ENCODE measurements at regions not wholly inside any gene's neighbourhood (a gene's known extent, or its start where the extent isn't known, plus 50 kb on each side); places are given as distances from the start of the nearest gene placed in this dataset.

- intact Hi-C loops (cut with micrococcal nuclease): no loop called here
- Mint-ChIP-seq H3K9me3 (no peaks in the 10 kb centered on the region), H3K27ac (no peak overlapping the region), H3K36me3 (ENCODE audit: low read depth) (no peaks in the 10 kb centered on the region), H3K4me3 (no peak overlapping the region), H3K4me1 (ENCODE audit: low read depth) (no peaks in the 10 kb centered on the region), H3K27me3 (no peaks in the 10 kb centered on the region)
These were observed 261.4 kb downstream of the MEIS1 start for GRCh38 chr2:66696374-66696773.

GRCh38 chr2:66696886-66697285 lies 262.0 kb downstream of the MEIS1 start:
- Mint-ChIP-seq H3K27ac (no peak overlapping the region), H3K4me3 (no peak overlapping the region), H3K9me3 (no peaks in the 10 kb centered on the region), H3K4me1 (ENCODE audit: low read depth) (no peaks in the 10 kb centered on the region), H3K27me3 (no peaks in the 10 kb centered on the region), H3K36me3 (ENCODE audit: low read depth) (no peaks in the 10 kb centered on the region)
- intact Hi-C loops (cut with micrococcal nuclease): no loop called here

- Mint-ChIP-seq H3K36me3 (ENCODE audit: low read depth) (no peaks in the 10 kb centered on the region), H3K4me3 (no peak overlapping the region), H3K9me3 (no peaks in the 10 kb centered on the region), H3K4me1 (ENCODE audit: low read depth) (no peaks in the 10 kb centered on the region), H3K27ac (no peak overlapping the region), H3K27me3 (no peaks in the 10 kb centered on the region)
- intact Hi-C loops (cut with micrococcal nuclease): no loop called here
These were observed 262.4 kb downstream of the MEIS1 start for GRCh38 chr2:66697366-66697765.

GRCh38 chr2:66698091-66698490 lies 263.2 kb downstream of the MEIS1 start:
- H3K4me1 Mint-ChIP-seq (ENCODE audit: low read depth): no peaks in the 10 kb centered on the region
- no peak overlapping the region for H3K27ac Mint-ChIP-seq
- no peaks in the 10 kb centered on the region for H3K9me3 Mint-ChIP-seq
- intact Hi-C loops (cut with micrococcal nuclease): no loop called here
- H3K4me3 Mint-ChIP-seq: no peak overlapping the region
- no peaks in the 10 kb centered on the region for H3K27me3 Mint-ChIP-seq
- no peaks in the 10 kb centered on the region for H3K36me3 Mint-ChIP-seq (ENCODE audit: low read depth)

- no peaks in the 10 kb centered on the region for H3K4me1 Mint-ChIP-seq (ENCODE audit: low read depth)
- H3K4me3 Mint-ChIP-seq: no peak overlapping the region
- no peak overlapping the region for H3K27ac Mint-ChIP-seq
- no peaks in the 10 kb centered on the region for H3K36me3 Mint-ChIP-seq (ENCODE audit: low read depth)
- H3K9me3 Mint-ChIP-seq: no peaks in the 10 kb centered on the region
- intact Hi-C loops (cut with micrococcal nuclease): no loop called here
- no peaks in the 10 kb centered on the region for H3K27me3 Mint-ChIP-seq
These were observed 263.8 kb downstream of the MEIS1 start for GRCh38 chr2:66698576-66699239.

GRCh38 chr2:66699416-66699792 lies 264.5 kb downstream of the MEIS1 start:
- no peaks in the 10 kb centered on the region for H3K36me3 Mint-ChIP-seq (ENCODE audit: low read depth)
- intact Hi-C loops (cut with micrococcal nuclease): no loop called here
- no peaks in the 10 kb centered on the region for H3K9me3 Mint-ChIP-seq
- H3K27me3 Mint-ChIP-seq: no peaks in the 10 kb centered on the region
- H3K4me3 Mint-ChIP-seq: no peak overlapping the region
- H3K27ac Mint-ChIP-seq: no peak overlapping the region
- H3K4me1 Mint-ChIP-seq (ENCODE audit: low read depth): no peaks in the 10 kb centered on the region

- Mint-ChIP-seq H3K4me1 (ENCODE audit: low read depth) (no peaks in the 10 kb centered on the region), H3K36me3 (ENCODE audit: low read depth) (no peaks in the 10 kb centered on the region), H3K27me3 (no peaks in the 10 kb centered on the region), H3K27ac (no peak overlapping the region), H3K4me3 (no peak overlapping the region), H3K9me3 (no peaks in the 10 kb centered on the region)
- intact Hi-C loops (cut with micrococcal nuclease): no loop called here
These were observed 265.1 kb downstream of the MEIS1 start for GRCh38 chr2:66699793-66700676.

- H3K27me3 Mint-ChIP-seq: no peaks in the 10 kb centered on the region
- H3K4me3 Mint-ChIP-seq: no peak overlapping the region
- no peaks in the 10 kb centered on the region for H3K36me3 Mint-ChIP-seq (ENCODE audit: low read depth)
- H3K27ac Mint-ChIP-seq: no peak overlapping the region
- no peaks in the 10 kb centered on the region for H3K4me1 Mint-ChIP-seq (ENCODE audit: low read depth)
- H3K9me3 Mint-ChIP-seq: no peaks in the 10 kb centered on the region
- intact Hi-C loops (cut with micrococcal nuclease): no loop called here
These were observed 265.7 kb downstream of the MEIS1 start for GRCh38 chr2:66700677-66701066.

GRCh38 chr2:66701251-66701650 lies 266.3 kb downstream of the MEIS1 start:
- H3K27me3 Mint-ChIP-seq: no peaks in the 10 kb centered on the region
- H3K27ac Mint-ChIP-seq: no peak overlapping the region
- no peaks in the 10 kb centered on the region for H3K9me3 Mint-ChIP-seq
- no peak overlapping the region for H3K4me3 Mint-ChIP-seq
- H3K36me3 Mint-ChIP-seq (ENCODE audit: low read depth): no peaks in the 10 kb centered on the region
- no peaks in the 10 kb centered on the region for H3K4me1 Mint-ChIP-seq (ENCODE audit: low read depth)
- intact Hi-C loops (cut with micrococcal nuclease): no loop called here

GRCh38 chr2:66701656-66702055 lies 266.7 kb downstream of the MEIS1 start:
- H3K4me1 Mint-ChIP-seq (ENCODE audit: low read depth): no peaks in the 10 kb centered on the region
- intact Hi-C loops (cut with micrococcal nuclease): no loop called here
- no peak overlapping the region for H3K27ac Mint-ChIP-seq
- no peaks in the 10 kb centered on the region for H3K27me3 Mint-ChIP-seq
- no peaks in the 10 kb centered on the region for H3K36me3 Mint-ChIP-seq (ENCODE audit: low read depth)
- no peak overlapping the region for H3K4me3 Mint-ChIP-seq
- no peaks in the 10 kb centered on the region for H3K9me3 Mint-ChIP-seq

GRCh38 chr2:66702301-66702700 lies 267.4 kb downstream of the MEIS1 start:
- Mint-ChIP-seq H3K27ac (no peak overlapping the region), H3K36me3 (ENCODE audit: low read depth) (no peaks in the 10 kb centered on the region), H3K27me3 (no peaks in the 10 kb centered on the region), H3K4me1 (ENCODE audit: low read depth) (no peaks in the 10 kb centered on the region), H3K9me3 (no peaks in the 10 kb centered on the region), H3K4me3 (no peak overlapping the region)
- intact Hi-C loops (cut with micrococcal nuclease): no loop called here

GRCh38 chr2:66704786-66705185 lies 269.9 kb downstream of the MEIS1 start:
- Mint-ChIP-seq H3K9me3 (no peaks in the 10 kb centered on the region), H3K27me3 (no peaks in the 10 kb centered on the region), H3K36me3 (ENCODE audit: low read depth) (no peaks in the 10 kb centered on the region), H3K27ac (no peak overlapping the region), H3K4me1 (ENCODE audit: low read depth) (no peaks in the 10 kb centered on the region), H3K4me3 (no peak overlapping the region)
- intact Hi-C loops (cut with micrococcal nuclease): no loop called here

GRCh38 chr2:66714610-66715009 lies 279.7 kb downstream of the MEIS1 start:
- no peak overlapping the region for H3K27ac Mint-ChIP-seq
- intact Hi-C loops (cut with micrococcal nuclease): no loop called here
- no peaks in the 10 kb centered on the region for H3K4me1 Mint-ChIP-seq (ENCODE audit: low read depth)
- H3K9me3 Mint-ChIP-seq: no peaks in the 10 kb centered on the region
- H3K4me3 Mint-ChIP-seq: no peak overlapping the region
- no peaks in the 10 kb centered on the region for H3K27me3 Mint-ChIP-seq
- no peaks in the 10 kb centered on the region for H3K36me3 Mint-ChIP-seq (ENCODE audit: low read depth)

GRCh38 chr2:66717218-66717905 lies 282.4 kb downstream of the MEIS1 start:
- H3K4me1 Mint-ChIP-seq (ENCODE audit: low read depth): no peaks in the 10 kb centered on the region
- no peak overlapping the region for H3K27ac Mint-ChIP-seq
- H3K27me3 Mint-ChIP-seq: no peaks in the 10 kb centered on the region
- no peak overlapping the region for H3K4me3 Mint-ChIP-seq
- H3K9me3 Mint-ChIP-seq: no peaks in the 10 kb centered on the region
- intact Hi-C loops (cut with micrococcal nuclease): no loop called here
- no peaks in the 10 kb centered on the region for H3K36me3 Mint-ChIP-seq (ENCODE audit: low read depth)

Data from dendritic cell treated with granulocyte-macrophage colony-stimulating factor and Interleukin-4, amounts not matched to agents 40 ng/mL and 50 ng/mL, for 4 days (primary cell).